NCI-H2196 (cell line): ENCODE measurements at regions not wholly inside any gene's neighbourhood (a gene's known extent, or its start where the extent isn't known, plus 50 kb on each side); places are given as distances from the start of the nearest gene placed in this dataset.

ENCODE experiments used
- DNase-seq: peaks from one replicate; lab custom pipeline; 2025; ENCODE audit not compliant: unreplicated experiment; lab: John Stamatoyannopoulos, UW

- DNase-seq: no peak
Measured at GRCh38 chr11:92692826-92693546, 276.5 kb upstream of the MTNR1B start.

- DNase-seq: no peak
Measured at GRCh38 chr11:92696076-92696475, 273.4 kb upstream of the MTNR1B start.

GRCh38 chr11:92697461-92698312 is 271.8 kb upstream of the MTNR1B start:
- no peak for DNase-seq

GRCh38 chr11:92698742-92699141 is 270.7 kb upstream of the MTNR1B start:
- DNase-seq: no peak

- no peak for DNase-seq
Measured at GRCh38 chr11:92702037-92702804, 267.2 kb upstream of the MTNR1B start.

GRCh38 chr11:92702805-92703448 is 266.5 kb upstream of the MTNR1B start:
- DNase-seq: no peak

- no peak for DNase-seq
Measured at GRCh38 chr11:92703449-92703830, 266.0 kb upstream of the MTNR1B start.

- DNase-seq: peak; percentile 89
Measured at GRCh38 chr11:92707173-92707619, 262.3 kb upstream of the MTNR1B start.

- peak; percentile 6 for DNase-seq
Measured at GRCh38 chr11:92707665-92708064, 261.8 kb upstream of the MTNR1B start.

- no peak for DNase-seq
Measured at GRCh38 chr11:92709329-92709728, 260.1 kb upstream of the MTNR1B start.

GRCh38 chr11:92711926-92712325 is 257.5 kb upstream of the MTNR1B start:
- no peak for DNase-seq

GRCh38 chr11:92714111-92714510 is 255.3 kb upstream of the MTNR1B start:
- no peak for DNase-seq

GRCh38 chr11:92717240-92717639 is 252.2 kb upstream of the MTNR1B start:
- no peak for DNase-seq

GRCh38 chr11:92720385-92720784 is 249.1 kb upstream of the MTNR1B start:
- no peak for DNase-seq

GRCh38 chr11:92725352-92725751 is 244.1 kb upstream of the MTNR1B start:
- DNase-seq: no peak

GRCh38 chr11:92727123-92727522 is 242.3 kb upstream of the MTNR1B start:
- no peak for DNase-seq

- no peak for DNase-seq
Measured at GRCh38 chr11:92727769-92728168, 241.7 kb upstream of the MTNR1B start.

GRCh38 chr11:92728628-92729027 is 240.8 kb upstream of the MTNR1B start:
- no peak for DNase-seq

- no peak for DNase-seq
Measured at GRCh38 chr11:92735039-92735438, 234.4 kb upstream of the MTNR1B start.

- no peak for DNase-seq
Measured at GRCh38 chr11:92738276-92738675, 231.2 kb upstream of the MTNR1B start.

- no peak for DNase-seq
Measured at GRCh38 chr11:92739041-92739440, 230.4 kb upstream of the MTNR1B start.
